Psoas muscle (tissue), 7 donors: ENCODE measurements at regions not wholly inside any gene's neighbourhood (a gene's known extent, or its start where the extent isn't known, plus 50 kb on each side); places are given as distances from the start of the nearest gene placed in this dataset.

Experiments used
- ATAC-seq, 4 donors: fragments of 200-7000 bp; cut with Tn5 transposase; one replicate each; pipeline ENCODE4 v1.9.1; 2020; ENCODE audit warnings: moderate library complexity in 3 of 4, mild to moderate bottlenecking in 2 of 4
- DNase-seq, 2 donors: peaks; one replicate each; pipeline ENCODE4 v3.0.0-alpha.2; 2020
- H3K27ac ChIP-seq: fragments of 200-600 bp; one replicate; pipeline ENCODE4 v1.8.0; 2022
- H3K27me3 ChIP-seq, 3 donors: fragments of 200-600 bp in 1 of 3; one replicate each; pipeline versions ENCODE4 v1.6.1 to v1.8.0; 2013 to 2022; ENCODE audit warnings: low read length in 2 of 3, mild to moderate bottlenecking in 2 of 3, moderate library complexity in 1 of 3; ENCODE audit not compliant: insufficient read depth in 3 of 3
- H3K36me3 ChIP-seq, 2 donors: fragments of 200-600 bp in 1 of 2; one replicate each; pipeline versions ENCODE4 v1.6.1 to v1.8.0; 2013 to 2022; ENCODE audit warnings: low read depth in 1 of 2, mild to moderate bottlenecking in 1 of 2, moderate library complexity in 1 of 2; ENCODE audit not compliant: insufficient read depth in 1 of 2
- H3K4me1 ChIP-seq: fragments of 200-600 bp; one replicate; pipeline ENCODE4 v1.8.0; 2022
- H3K4me3 ChIP-seq: fragments of 200-600 bp; one replicate; pipeline ENCODE4 v1.8.0; 2022; ENCODE audit warnings: mild to moderate bottlenecking
- H3K9me3 ChIP-seq: fragments of 200-600 bp; one replicate; pipeline ENCODE4 v1.8.0; 2022
- CTCF ChIP-seq: fragments of 200-600 bp; IDR thresholded peaks from one replicate; pipeline ENCODE4 v1.8.0; 2022; ENCODE audit warnings: antibody characterized with exemption
- WGBS, 3 donors: extraction: QIAGEN DNeasy Blood & Tissue Kit; methylation state at CpG; one replicate each; pipeline versions ENCODE4 v1.1.6 to v1.1.7; 2013; 5-methylcytosine and 5-hydroxymethylcytosine counted together
- intact Hi-C, 2 donors: fragments of 100-400 bp; cut with DNase I; formaldehyde crosslinking; loops; one replicate each; pipeline versions ENCODE4 v1.11.0 to v1.14.2; 2022
- donor health status: healthy with polysubstance abuse.
- donor health status: DM: no; HTN: no; CAD: no; lungs with moderate emphysema.
- donor health status: Bipolar disorder and iron deficiency.
- donor health status: healthy.
- donor health status: DM: yes; HTN: yes; CAD: no.
- donor health status: DM: no; HTN: no; CAD: no.
- donor health status: DM: yes; HTN: yes; CAD: no.

- DNase-seq (no peak), ATAC-seq (no peak)
- Histone ChIP-seq H3K27ac (no peak overlapping the region), H3K4me1 (no peaks in the 10 kb centered on the region), H3K9me3 (peaks cover 4% of the 10 kb centered on the region), H3K36me3 (no peaks in the 10 kb centered on the region), H3K27me3 (no peaks in the 10 kb centered on the region), H3K4me3 (no peak overlapping the region)
- WGBS, 3 donors: 5 to 23% (median 22%) methylated on average over 1 of the region's 1 CpG
- intact Hi-C loops: no loop called here
- no peak for TF ChIP-seq CTCF
Observed at GRCh38 chr9:81772144-81772543, 82.8 kb upstream of the TLE1 start.

- ATAC-seq: no peak
- WGBS, 3 donors: 52 to 69% (median 63%) methylated on average over 1 of the region's 1 CpG
Observed at GRCh38 chr9:81776390-81776789, 87.0 kb upstream of the TLE1 start.

DNA sequence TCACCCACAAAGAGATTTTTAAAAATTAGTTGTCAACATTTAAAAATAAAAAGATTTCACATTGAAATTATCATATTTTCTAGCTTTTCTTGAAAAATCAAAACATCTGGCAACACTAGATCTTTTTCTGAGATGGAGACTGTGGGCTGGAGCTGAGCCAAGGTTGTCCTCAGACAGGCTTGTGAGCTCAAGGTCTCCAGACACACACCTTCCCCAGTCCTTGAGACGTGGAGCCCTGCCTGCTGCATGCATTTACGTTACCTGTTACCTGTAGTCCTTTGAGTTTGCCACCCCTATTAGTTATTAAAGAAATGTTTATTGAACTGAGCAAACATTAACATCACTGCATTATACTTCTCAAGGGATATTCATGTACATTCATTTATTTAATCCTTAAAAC lies 87.5 kb upstream of the TLE1 start:
- ATAC-seq (no peak), DNase-seq (no peak)
- intact Hi-C loops: no loop called here
- no peak for TF ChIP-seq CTCF
- H3K27me3 ChIP-seq: no peaks in the 10 kb centered on the region
- peaks cover 3% of the 10 kb centered on the region for H3K4me1 ChIP-seq
- 92 to 98% (median 95%) methylated on average over 2 of the region's 2 CpGs for WGBS, 3 donors
- no peaks in the 10 kb centered on the region for H3K9me3 ChIP-seq
- no peak overlapping the region for H3K27ac ChIP-seq
- H3K36me3 ChIP-seq: no peaks in the 10 kb centered on the region
- no peak overlapping the region for H3K4me3 ChIP-seq

More at GRCh38 chr9:81776390-81776789, 87.0 kb upstream of the TLE1 start:
- H3K4me3 ChIP-seq: no peak overlapping the region
- peaks cover 3% of the 10 kb centered on the region for H3K4me1 ChIP-seq
- no peak for DNase-seq
- H3K9me3 ChIP-seq: no peaks in the 10 kb centered on the region
- H3K36me3 ChIP-seq: no peaks in the 10 kb centered on the region
- intact Hi-C loops: no loop called here
- H3K27ac ChIP-seq: no peak overlapping the region
- TF ChIP-seq CTCF: no peak
- H3K27me3 ChIP-seq: no peaks in the 10 kb centered on the region

DNA sequence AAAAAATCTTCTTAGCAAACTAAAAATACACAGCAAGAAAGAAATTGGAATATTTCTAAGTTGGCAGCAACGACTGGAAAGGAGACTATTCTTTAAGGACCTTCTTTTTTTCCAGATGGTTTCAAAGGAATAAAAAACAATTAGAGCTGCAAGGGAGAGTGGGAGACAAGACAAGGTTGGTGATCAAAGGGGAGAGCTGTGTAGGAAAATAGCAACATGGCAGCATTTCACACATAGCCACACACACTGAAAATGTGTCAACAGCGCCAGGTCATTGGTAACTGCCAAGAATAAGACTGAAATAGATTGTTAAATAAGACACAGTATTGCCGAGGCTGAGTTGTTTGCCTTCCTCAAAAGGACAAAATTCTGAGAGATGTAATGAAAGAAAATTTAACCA lies 88.1 kb upstream of the TLE1 start:
- Histone ChIP-seq H3K27me3 (no peaks in the 10 kb centered on the region), H3K36me3 (no peaks in the 10 kb centered on the region), H3K9me3 (no peaks in the 10 kb centered on the region), H3K27ac (no peak overlapping the region), H3K4me1 (peaks cover 3% of the 10 kb centered on the region), H3K4me3 (no peak overlapping the region)
- peak in 3 of 4 donors; percentile 76 to 84 (median 77) for ATAC-seq
- no peak for DNase-seq
- intact Hi-C loops: no loop called here
- WGBS, 3 donors: 32 to 35% (median 35%) methylated on average over 3 of the region's 3 CpGs
- TF ChIP-seq CTCF: no peak

DNA sequence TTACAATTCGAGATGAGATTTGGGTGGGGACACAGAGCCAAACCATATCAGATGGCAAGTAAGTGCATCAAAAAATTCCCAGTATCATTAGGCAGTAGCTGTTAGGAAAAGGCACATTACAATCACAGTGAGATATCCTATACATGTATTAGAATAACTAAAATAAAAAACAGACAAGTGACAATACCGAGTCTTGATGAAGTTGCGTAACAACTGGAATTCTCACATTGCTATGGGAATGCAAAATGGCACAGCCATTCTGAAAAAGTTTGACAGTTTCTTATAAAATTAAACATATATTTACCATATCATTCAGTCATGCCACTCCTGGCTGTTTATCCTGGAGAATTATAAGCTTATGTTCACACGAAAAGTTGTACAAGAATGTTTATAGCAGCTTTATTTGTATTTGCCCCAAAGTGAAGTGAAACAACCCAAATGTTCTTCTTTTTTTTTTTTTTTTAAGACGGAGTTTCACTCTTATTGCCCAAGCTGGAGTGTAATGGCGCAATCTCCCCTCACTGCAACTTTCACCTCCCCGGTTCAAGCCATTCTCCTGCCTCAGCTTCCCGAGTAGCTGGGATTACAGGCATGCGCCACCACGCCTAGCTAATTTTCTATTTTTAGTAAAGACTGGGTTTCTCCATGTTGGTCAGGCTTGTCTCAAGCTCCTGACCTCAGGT lies 93.1 kb upstream of the TLE1 start:
- Histone ChIP-seq H3K9me3 (no peaks in the 10 kb centered on the region), H3K4me1 (peaks cover under 1% of the 10 kb centered on the region), H3K4me3 (no peak overlapping the region), H3K27me3 (no peaks in the 10 kb centered on the region), H3K36me3 (no peaks in the 10 kb centered on the region), H3K27ac (no peak overlapping the region)
- 81 to 93% (median 83%) methylated on average over 10 of the region's 10 CpGs for whole genome bisulfite sequencing, 3 donors
- no peak for TF ChIP-seq CTCF
- DNase-seq: no peak
- ATAC-seq: no peak
- intact Hi-C loops: no loop called here
